ENCODE measurements at regions not wholly inside any gene's neighbourhood (a gene's known extent, or its start where the extent isn't known, plus 50 kb on each side); places are given as distances from the start of the nearest gene placed in this dataset.

DNA sequence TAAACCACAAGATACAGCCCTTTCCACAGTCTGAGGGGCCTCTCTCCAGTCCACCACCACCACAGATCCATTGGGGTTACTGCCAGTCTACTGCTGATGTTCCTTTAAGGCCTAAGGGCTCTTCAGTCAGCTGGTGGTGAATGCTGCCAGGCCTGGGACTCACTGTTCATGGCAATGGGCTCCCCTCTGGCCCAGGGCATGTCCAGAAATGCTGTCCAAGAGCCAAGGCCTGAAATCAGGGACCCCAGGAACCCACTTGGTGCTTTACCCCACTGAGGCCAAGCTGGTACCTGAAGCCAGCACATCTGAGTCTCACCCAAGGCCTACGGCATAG lies 128.6 kb upstream of the CBLB start:
- no peaks in the 10 kb centered on the region for H3K36me3 ChIP-seq (replicated peaks; ENCODE audit: control insufficient read depth, insufficient read depth, low read length)
- H3K27me3 ChIP-seq (ENCODE audit: control insufficient read depth, insufficient read depth, low read length): no peaks in the 10 kb centered on the region
- no peak for DNase-seq
- H3K4me3 ChIP-seq (ENCODE audit: insufficient read depth, low read depth, low read length): no peak overlapping the region

DNA sequence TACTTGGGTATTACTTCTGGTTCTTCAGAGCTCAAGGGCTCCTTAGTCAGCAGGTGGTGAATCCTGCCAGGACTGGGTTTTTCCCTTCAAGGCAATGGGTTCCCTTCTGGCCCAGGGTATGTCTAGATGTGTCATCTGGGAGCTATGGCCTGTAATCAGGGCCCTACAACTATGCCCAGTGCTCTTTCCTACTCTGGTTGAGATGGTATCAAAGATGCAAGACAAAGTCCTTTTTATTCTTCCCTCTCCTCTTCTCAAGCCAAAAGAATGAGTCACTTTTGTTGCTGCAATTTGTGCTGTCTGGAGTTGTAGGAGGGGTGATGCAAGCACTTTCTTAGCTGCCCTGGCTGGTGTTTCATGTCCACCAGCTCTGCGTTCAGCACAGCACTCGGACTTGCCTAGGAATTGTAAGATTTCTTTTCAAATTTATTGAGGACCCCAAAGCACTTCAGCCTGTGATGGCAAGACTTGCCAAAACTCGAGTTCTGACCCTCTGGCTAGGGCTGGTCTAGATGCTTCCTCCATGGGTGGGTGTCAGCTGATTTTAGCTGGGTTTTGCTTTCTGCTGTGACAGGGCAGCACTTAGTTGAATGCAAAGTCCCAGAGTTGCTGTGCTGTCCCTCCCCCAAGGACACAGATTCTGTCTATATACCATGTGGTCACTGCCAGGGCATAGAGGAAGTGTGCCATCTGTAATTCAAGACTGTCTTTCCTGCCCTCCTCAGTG lies 129.2 kb upstream of the CBLB start:
- DNase-seq: no peak
- Histone ChIP-seq H3K4me3 (ENCODE audit: insufficient read depth, low read depth, low read length) (no peak overlapping the region), H3K36me3 (replicated peaks; ENCODE audit: control insufficient read depth, insufficient read depth, low read length) (no peaks in the 10 kb centered on the region), H3K27me3 (ENCODE audit: control insufficient read depth, insufficient read depth, low read length) (no peaks in the 10 kb centered on the region)

DNA sequence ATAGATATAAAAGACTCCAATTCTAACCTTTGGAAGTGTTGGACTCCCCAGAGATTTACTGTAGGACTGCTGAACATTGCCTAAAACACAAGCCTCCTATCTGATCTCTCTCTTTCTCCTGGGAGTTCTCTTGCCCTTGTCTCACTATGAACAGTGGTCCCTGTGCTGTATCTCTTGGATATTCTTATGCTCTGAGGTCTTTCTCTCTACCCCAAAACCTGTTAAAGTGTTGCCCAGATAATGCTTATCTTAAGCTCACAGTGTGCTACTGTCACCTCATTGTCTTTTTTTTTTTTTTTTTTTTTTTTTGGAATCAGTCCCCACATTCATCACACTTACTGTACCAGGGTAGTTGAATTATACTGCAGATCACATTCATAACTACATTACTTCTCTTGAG lies 131.0 kb upstream of the CBLB start:
- no peak for DNase-seq

DNA sequence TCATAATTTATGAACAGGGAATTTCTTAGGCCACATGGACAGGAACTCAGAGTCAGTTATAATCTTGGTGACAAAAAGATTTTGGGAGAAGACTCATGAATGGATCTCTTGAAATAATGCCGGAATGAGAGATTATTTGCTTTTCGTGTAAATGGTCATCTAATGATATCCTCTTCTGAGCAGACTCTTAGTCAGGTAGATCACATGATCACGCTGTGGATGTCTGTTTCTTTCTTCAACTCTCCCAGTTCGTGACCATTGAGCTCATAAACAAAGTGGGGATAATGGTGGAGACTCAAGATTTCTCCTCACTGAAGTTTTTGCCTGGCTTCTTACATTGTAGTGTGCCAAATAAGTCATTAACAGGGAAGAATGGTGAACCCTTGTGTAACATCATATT lies 133.1 kb upstream of the CBLB start:
- H3K27me3 ChIP-seq (ENCODE audit: control insufficient read depth, insufficient read depth, low read length): no peaks in the 10 kb centered on the region
- no peaks in the 10 kb centered on the region for H3K36me3 ChIP-seq (replicated peaks; ENCODE audit: control insufficient read depth, insufficient read depth, low read length)
- no peak for DNase-seq
- no peak overlapping the region for H3K4me3 ChIP-seq (ENCODE audit: insufficient read depth, low read depth, low read length)

More for the DNA sequence above, 131.0 kb upstream of the CBLB start:
- Histone ChIP-seq H3K36me3 (replicated peaks; ENCODE audit: control insufficient read depth, insufficient read depth, low read length) (no peaks in the 10 kb centered on the region), H3K4me3 (ENCODE audit: insufficient read depth, low read depth, low read length) (no peak overlapping the region), H3K27me3 (ENCODE audit: control insufficient read depth, insufficient read depth, low read length) (no peaks in the 10 kb centered on the region)

DNA sequence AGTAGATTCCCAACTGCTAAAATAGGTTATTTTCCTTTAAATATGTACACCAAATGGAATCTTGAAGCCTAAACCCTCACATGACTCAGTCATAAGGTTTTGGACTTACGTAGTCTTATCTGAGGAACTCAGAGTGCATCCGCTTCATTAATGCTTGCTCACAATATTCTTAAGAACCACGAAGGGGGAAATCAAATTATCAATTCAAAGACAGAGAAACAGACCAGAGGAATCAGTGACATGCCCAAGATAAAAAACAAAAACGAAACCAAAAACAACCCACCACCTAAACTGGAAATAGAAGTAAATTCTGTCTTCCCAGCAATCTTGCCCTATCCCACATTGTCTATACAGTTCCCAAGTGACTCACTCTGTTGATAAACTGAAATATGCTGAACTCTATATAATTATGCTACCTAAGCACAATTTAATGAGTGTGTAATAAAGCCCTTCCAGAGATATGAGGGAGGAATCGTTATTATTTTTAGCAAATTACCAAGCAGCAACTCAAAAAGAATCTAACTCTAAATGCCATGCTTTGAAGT lies 135.4 kb upstream of the CBLB start:
- Histone ChIP-seq H3K36me3 (replicated peaks; ENCODE audit: control insufficient read depth, insufficient read depth, low read length) (no peaks in the 10 kb centered on the region), H3K4me3 (ENCODE audit: insufficient read depth, low read depth, low read length) (no peak overlapping the region), H3K27me3 (ENCODE audit: control insufficient read depth, insufficient read depth, low read length) (no peaks in the 10 kb centered on the region)
- DNase-seq: no peak

DNA sequence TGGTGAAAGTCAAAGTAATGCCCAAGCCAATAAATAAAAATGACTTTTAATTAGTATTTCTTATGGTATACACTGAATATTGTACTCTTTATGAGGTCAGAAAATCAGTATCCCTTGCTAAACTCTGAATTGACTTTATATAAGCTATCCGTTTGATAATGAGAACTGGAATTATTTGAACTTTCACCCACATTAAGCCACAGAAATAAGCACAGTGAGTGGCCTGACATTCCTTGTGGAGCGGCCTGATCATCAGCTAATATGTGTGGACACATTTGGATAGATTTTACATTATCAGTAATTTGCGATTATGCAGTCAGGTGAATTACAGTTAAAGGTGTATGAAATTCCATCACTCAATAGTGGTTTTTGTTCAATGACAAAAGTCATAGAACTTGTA lies 136.0 kb upstream of the CBLB start:
- no peak overlapping the region for H3K4me3 ChIP-seq (ENCODE audit: insufficient read depth, low read depth, low read length)
- no peaks in the 10 kb centered on the region for H3K36me3 ChIP-seq (replicated peaks; ENCODE audit: control insufficient read depth, insufficient read depth, low read length)
- DNase-seq: no peak
- H3K27me3 ChIP-seq (ENCODE audit: control insufficient read depth, insufficient read depth, low read length): no peaks in the 10 kb centered on the region

DNA sequence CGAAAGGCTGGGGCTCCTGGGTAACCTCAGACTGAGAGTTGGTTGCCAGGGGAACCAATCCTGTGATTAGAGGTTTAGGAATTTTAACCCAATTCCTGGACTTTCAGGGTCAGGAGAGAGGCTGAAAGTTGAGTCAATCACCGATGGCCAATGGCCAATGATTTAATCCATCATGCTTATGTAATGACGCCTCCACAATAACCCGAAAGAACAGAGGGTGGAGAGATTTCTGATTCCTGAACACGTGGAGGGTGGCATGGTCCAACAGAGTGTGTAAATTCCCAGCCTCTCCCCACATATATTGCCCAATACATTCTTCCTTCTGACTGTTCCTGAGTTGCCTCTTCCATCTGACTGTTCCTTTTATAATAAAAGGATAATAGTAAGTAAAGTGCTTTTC lies 137.2 kb upstream of the CBLB start:
- Histone ChIP-seq H3K4me3 (ENCODE audit: insufficient read depth, low read depth, low read length) (no peak overlapping the region), H3K27me3 (ENCODE audit: control insufficient read depth, insufficient read depth, low read length) (no peaks in the 10 kb centered on the region), H3K36me3 (replicated peaks; ENCODE audit: control insufficient read depth, insufficient read depth, low read length) (no peaks in the 10 kb centered on the region)
- no peak for DNase-seq

DNA sequence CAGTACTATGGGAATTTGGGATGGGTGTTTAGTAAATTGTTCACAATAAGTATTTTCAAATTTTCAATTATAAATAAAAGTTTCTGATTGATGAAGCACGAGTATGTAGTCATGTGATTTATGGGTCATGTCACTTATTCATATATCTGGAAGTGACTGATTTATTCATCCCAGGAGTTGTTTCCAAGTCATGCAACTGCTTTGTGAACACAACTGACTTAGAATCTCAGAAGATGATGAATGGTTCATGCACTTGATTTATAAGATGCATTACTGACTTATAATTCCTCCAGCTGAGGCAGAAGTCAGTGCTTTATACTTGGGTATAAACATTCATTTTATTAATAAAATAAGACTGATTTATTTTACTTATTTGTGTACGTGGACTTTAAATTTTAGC lies 137.8 kb upstream of the CBLB start:
- H3K36me3 ChIP-seq (replicated peaks; ENCODE audit: control insufficient read depth, insufficient read depth, low read length): no peaks in the 10 kb centered on the region
- H3K27me3 ChIP-seq (ENCODE audit: control insufficient read depth, insufficient read depth, low read length): no peaks in the 10 kb centered on the region
- DNase-seq: no peak

DNA sequence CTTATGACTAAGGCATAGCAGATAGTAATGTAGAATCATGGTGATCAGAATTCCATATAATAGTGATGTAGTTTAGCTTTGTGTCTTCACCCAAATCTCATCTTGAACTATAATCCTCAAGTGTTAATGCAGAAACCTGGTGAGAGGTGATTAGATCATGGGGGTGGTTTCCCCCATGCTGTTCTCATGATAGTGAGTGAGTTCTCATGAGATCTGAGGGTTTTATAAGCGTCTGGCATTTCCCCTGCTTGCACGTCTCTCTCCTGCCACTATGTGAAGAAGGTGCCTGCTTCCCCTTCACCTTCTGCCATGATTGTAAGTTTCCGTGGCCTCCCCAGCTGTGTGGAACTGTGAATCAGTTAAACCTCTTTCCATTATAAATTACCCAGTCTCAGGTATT lies 138.7 kb upstream of the CBLB start:
- Histone ChIP-seq H3K4me3 (ENCODE audit: insufficient read depth, low read depth, low read length) (no peak overlapping the region), H3K27me3 (ENCODE audit: control insufficient read depth, insufficient read depth, low read length) (no peaks in the 10 kb centered on the region), H3K36me3 (replicated peaks; ENCODE audit: control insufficient read depth, insufficient read depth, low read length) (no peaks in the 10 kb centered on the region)
- no peak for DNase-seq

More for the DNA sequence above, 137.8 kb upstream of the CBLB start:
- no peak overlapping the region for H3K4me3 ChIP-seq (ENCODE audit: insufficient read depth, low read depth, low read length)

DNA sequence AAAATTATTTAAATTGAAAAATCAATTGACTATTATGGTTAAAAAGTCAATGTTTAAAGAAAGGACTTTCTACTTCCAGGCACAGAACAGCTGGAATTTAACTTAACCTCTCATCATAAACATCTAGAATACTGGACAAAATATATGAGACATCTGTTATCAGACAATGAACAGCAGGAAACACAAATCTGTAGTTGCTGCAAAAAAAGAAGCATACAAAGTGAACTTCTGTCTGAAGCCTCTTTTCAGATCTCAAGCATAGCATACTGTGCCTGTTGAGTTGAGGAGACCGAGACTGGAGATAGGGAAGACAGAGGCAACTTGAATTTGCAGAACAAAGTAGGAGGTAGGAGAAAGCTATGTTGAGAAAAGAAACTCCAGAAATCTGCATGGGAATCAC lies 140.0 kb upstream of the CBLB start:
- no peaks in the 10 kb centered on the region for H3K36me3 ChIP-seq (replicated peaks; ENCODE audit: control insufficient read depth, insufficient read depth, low read length)
- H3K27me3 ChIP-seq (ENCODE audit: control insufficient read depth, insufficient read depth, low read length): no peaks in the 10 kb centered on the region
- H3K4me3 ChIP-seq (ENCODE audit: insufficient read depth, low read depth, low read length): no peak overlapping the region
- no peak for DNase-seq

DNA sequence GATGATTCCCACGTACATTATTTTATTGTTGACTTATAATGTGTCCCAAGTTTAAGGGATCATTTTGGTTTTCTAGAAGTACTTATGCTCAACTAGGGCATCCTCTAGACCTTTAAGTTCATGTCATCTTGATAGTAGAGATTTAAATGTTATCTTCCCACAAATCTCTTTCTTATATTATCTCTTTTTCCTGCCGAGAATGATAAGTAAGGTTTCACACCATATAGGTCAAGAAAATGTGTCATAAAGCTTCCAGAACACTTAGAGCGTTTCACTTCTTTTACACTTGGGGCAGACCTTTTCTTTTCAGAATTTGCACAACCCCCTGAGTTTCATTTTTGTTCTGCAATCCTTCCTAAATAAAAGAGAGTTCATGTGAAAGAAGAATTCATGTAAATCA lies 142.0 kb upstream of the CBLB start:
- DNase-seq: no peak
- H3K27me3 ChIP-seq (ENCODE audit: control insufficient read depth, insufficient read depth, low read length): no peaks in the 10 kb centered on the region
- no peak overlapping the region for H3K4me3 ChIP-seq (ENCODE audit: insufficient read depth, low read depth, low read length)
- no peaks in the 10 kb centered on the region for H3K36me3 ChIP-seq (replicated peaks; ENCODE audit: control insufficient read depth, insufficient read depth, low read length)

DNA sequence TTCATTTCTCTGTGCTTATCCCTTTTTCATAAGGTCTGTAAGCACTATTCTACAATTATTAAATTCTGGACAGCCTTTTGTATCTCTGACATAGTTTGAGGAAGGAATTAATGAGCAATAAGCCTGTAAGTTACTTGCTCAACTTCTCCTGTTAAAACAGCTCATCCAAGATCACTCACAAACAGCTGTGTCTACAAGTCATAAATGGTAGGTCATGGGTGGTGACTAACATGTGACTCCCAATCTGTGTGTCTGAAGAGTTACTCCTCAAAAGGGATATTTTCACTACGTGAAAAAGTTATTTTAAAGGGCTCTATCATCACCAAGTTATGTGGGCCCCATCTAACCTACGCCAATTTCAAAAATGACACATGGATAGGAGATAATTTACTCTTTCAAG lies 145.2 kb upstream of the CBLB start:
- Histone ChIP-seq H3K27me3 (ENCODE audit: control insufficient read depth, insufficient read depth, low read length) (no peaks in the 10 kb centered on the region), H3K4me3 (ENCODE audit: insufficient read depth, low read depth, low read length) (no peak overlapping the region), H3K36me3 (replicated peaks; ENCODE audit: control insufficient read depth, insufficient read depth, low read length) (no peaks in the 10 kb centered on the region)
- DNase-seq: no peak

DNA sequence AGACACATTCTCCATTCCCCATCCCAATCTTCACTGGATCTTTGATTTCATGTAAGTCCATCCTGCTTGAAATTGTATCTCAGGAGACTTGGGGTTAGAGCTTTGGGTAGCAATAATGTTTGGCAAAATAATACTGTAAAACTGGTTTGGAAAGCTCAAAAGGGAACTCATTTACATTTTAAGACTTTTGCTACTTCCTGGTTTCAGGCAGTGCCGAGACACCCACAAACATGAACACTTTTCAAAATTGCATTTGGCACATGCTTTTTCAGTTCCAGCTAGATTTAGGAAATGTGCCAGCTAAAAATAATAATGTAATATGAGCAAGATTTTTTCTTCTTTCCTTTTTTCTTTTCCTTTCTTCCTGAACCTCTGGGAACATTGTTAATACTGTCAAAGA lies 145.7 kb upstream of the CBLB start:
- Histone ChIP-seq H3K27me3 (ENCODE audit: control insufficient read depth, insufficient read depth, low read length) (no peaks in the 10 kb centered on the region), H3K4me3 (ENCODE audit: insufficient read depth, low read depth, low read length) (no peak overlapping the region), H3K36me3 (replicated peaks; ENCODE audit: control insufficient read depth, insufficient read depth, low read length) (no peaks in the 10 kb centered on the region)
- no peak for DNase-seq

DNA sequence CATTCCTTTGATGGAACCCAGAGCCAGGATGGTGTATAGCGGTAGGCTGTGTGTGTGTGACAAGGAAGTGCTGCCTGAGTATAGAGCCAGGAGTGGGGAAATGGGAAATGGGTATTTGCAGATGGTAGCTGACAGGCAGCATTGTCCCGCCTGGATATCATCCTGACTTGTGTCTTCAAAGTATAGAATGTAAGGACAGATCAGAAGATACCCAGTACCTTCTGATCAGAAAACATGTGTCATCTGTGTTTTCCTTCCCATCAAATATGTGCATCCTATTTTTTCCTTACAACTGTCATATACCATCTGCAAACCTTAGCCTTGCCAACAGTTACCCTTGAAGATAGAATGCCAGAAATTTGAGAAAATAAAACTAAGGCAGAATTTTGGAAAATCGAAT lies 146.2 kb upstream of the CBLB start:
- Histone ChIP-seq H3K36me3 (replicated peaks; ENCODE audit: control insufficient read depth, insufficient read depth, low read length) (no peaks in the 10 kb centered on the region), H3K4me3 (ENCODE audit: insufficient read depth, low read depth, low read length) (no peak overlapping the region)
- DNase-seq: no peak

DNA sequence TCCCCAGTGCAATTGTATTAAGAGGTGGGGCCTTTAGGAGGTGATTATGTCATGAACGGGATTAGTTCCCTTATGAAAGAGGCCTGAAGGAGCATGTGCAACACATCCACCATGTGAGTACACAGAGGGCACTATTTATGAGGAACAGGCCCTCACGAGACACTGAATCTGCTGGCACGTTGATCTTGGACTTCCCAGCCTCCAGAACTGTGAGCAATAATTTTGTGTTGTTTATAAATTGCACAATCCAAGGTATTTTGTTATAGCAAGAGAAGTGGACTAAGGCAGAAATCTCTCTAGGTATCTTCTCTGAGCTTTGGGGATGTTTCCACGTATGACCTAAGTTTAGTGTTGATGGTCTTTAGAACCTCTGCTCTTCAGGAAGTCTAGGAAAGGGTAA lies 149.3 kb upstream of the CBLB start:
- Histone ChIP-seq H3K27me3 (ENCODE audit: control insufficient read depth, insufficient read depth, low read length) (no peaks in the 10 kb centered on the region), H3K36me3 (replicated peaks; ENCODE audit: control insufficient read depth, insufficient read depth, low read length) (no peaks in the 10 kb centered on the region), H3K4me3 (ENCODE audit: insufficient read depth, low read depth, low read length) (no peak overlapping the region)
- no peak for DNase-seq

More for the DNA sequence above, 146.2 kb upstream of the CBLB start:
- no peaks in the 10 kb centered on the region for H3K27me3 ChIP-seq (ENCODE audit: control insufficient read depth, insufficient read depth, low read length)
